HepG2 (cell line): ENCODE measurements at regions not wholly inside any gene's neighbourhood (a gene's known extent, or its start where the extent isn't known, plus 50 kb on each side); places are given as distances from the start of the nearest gene placed in this dataset.

Source experiments
- ATAC-seq: fragments of 200-7000 bp; cut with Tn5 transposase; 3 replicates; pipeline ENCODE4 v1.9.1; 2020; ENCODE audit warnings: mild to moderate bottlenecking, moderate library complexity
- BruUV-seq: library from RNA; stranded (reverse); fragments of 400-500 nt; replicated peaks from 2 replicates; lab custom pipeline; 2021; lab: Mats Ljungman, UMichigan
- CTCF ChIA-PET: fragments of 300-600 bp; formaldehyde crosslinking; extraction: SDS; loops from one replicate; lab custom pipeline; 2021; ENCODE audit warnings: low total read pairs, inconsistent platforms, low intra/inter-chr PET ratio; lab: Yijun Ruan, JAX
- POLR2A ChIA-PET: fragments of 350-600 bp; sonication (Branson Sonifier 250); formaldehyde crosslinking; loops from one replicate; lab custom pipeline; 2020; ENCODE audit warnings: antibody characterized with exemption, inconsistent platforms; lab: Yijun Ruan, JAX
- DNase-seq: peaks from one replicate; pipeline ENCODE4 v3.0.0-alpha.2; 2015; ENCODE audit warnings: low spot score
- FAIRE-seq: peaks from 3 replicates; lab custom pipeline; 2011; peaks lifted over from hg19 to GRCh38; lab: Jason Lieb, UNC
- H2AFZ ChIP-seq: one replicate; pipeline ENCODE4 v1.6.1; 2011; ENCODE audit warnings: low read length, inconsistent platforms
- H3K27ac ChIP-seq: fragments of 300-600 bp; 3 replicates; pipeline ENCODE4 v1.8.0; 2011; ENCODE audit warnings: mixed run types, mild to moderate bottlenecking, mixed read lengths, low read length, inconsistent platforms; ENCODE audit not compliant: insufficient read depth; ENCODE audit errors: extremely low read length
- H3K27me3 ChIP-seq, 2 experiments: fragments of 200-600 bp in 1 of 2; 2 replicates in 1 of 2; 3 replicates in 1 of 2; pipeline versions ENCODE4 v1.6.0 to v1.8.0; 2011; ENCODE audit warnings: low read length in 2 of 2, mild to moderate bottlenecking in 2 of 2, moderate library complexity in 2 of 2, inconsistent platforms in 1 of 2; ENCODE audit not compliant: insufficient read depth in 2 of 2, control insufficient read depth in 1 of 2
- H3K36me3 ChIP-seq, 2 experiments: fragments of 200-600 bp in 1 of 2; replicated peaks in 1 of 2; 2 replicates in 1 of 2; 3 replicates in 1 of 2; pipeline versions ENCODE4 v1.5.1 to v1.8.0; 2011; ENCODE audit warnings: low read length in 2 of 2, inconsistent platforms in 1 of 2; ENCODE audit not compliant: insufficient read depth in 2 of 2, control insufficient read depth in 1 of 2
- H3K4me1 ChIP-seq: 2 replicates; pipeline ENCODE4 v1.5.1; 2012; ENCODE audit warnings: low read length, inconsistent platforms; ENCODE audit not compliant: insufficient read depth
- H3K4me2 ChIP-seq: 2 replicates; pipeline ENCODE4 v1.6.0; 2011; ENCODE audit warnings: low read depth, low read length, inconsistent platforms
- H3K4me3 ChIP-seq, 3 experiments: fragments of 200-600 bp in 1 of 3; sonication (generic), shearing (Covaris generic) in 1 of 3; replicated peaks in 1 of 3; 2 replicates each; pipeline ENCODE4 v1.5.1; 2011 to 2016; ENCODE audit warnings: low read length in 3 of 3, inconsistent platforms in 2 of 3, low read depth in 2 of 3, mild to moderate bottlenecking in 2 of 3, control low read depth in 1 of 3, mixed read lengths in 1 of 3; ENCODE audit not compliant: insufficient read depth in 1 of 3
- H3K79me2 ChIP-seq: one replicate; pipeline ENCODE4 v1.6.1; 2011; ENCODE audit warnings: low read length, inconsistent platforms; ENCODE audit not compliant: insufficient read depth
- H3K9ac ChIP-seq: 2 replicates; pipeline ENCODE4 v1.6.0; 2011; ENCODE audit warnings: mild to moderate bottlenecking, low read depth, low read length, inconsistent platforms; ENCODE audit not compliant: insufficient read depth
- H3K9me3 ChIP-seq: 2 replicates; pipeline ENCODE4 v1.5.1; 2012; ENCODE audit warnings: mild to moderate bottlenecking, low read length
- H4K20me1 ChIP-seq: 2 replicates; pipeline ENCODE4 v1.6.0; 2011; ENCODE audit warnings: inconsistent platforms, mild to moderate bottlenecking, low read length, moderate library complexity; ENCODE audit not compliant: insufficient read depth
- BATF2 ChIP-seq: sonication (generic); formaldehyde crosslinking; IDR thresholded peaks from 2 replicates; pipeline ENCODE4 v1.8.0; 2022; ENCODE audit warnings: mild to moderate bottlenecking, missing genetic modification reagents, moderate library complexity
- ETV6 ChIP-seq: sonication (generic); formaldehyde crosslinking; conservative IDR thresholded peaks from 2 replicates; pipeline ENCODE4 v1.4.0; 2020; ENCODE audit warnings: missing genetic modification reagents
- GTF2F1 ChIP-seq: fragments of 150-350 bp; IDR thresholded peaks from 2 replicates; pipeline ENCODE4 v1.6.1; 2014; ENCODE audit warnings: low read length
- KDM1A ChIP-seq: IDR thresholded peaks from 2 replicates; pipeline ENCODE4 v1.6.1; 2016; ENCODE audit warnings: missing compliant biosample characterization
- RNF219 ChIP-seq: sonication (generic); formaldehyde crosslinking; IDR thresholded peaks from 2 replicates; pipeline ENCODE4 v1.5.0; 2020; ENCODE audit warnings: mild to moderate bottlenecking, missing genetic modification reagents
- SAFB2 ChIP-seq: sonication (generic); formaldehyde crosslinking; IDR thresholded peaks from 2 replicates; pipeline ENCODE4 v1.5.1; 2020; ENCODE audit warnings: missing genetic modification reagents, low read depth, mild to moderate bottlenecking, borderline replicate concordance
- SMAD3 ChIP-seq: sonication (generic); formaldehyde crosslinking; IDR thresholded peaks from 2 replicates; pipeline ENCODE4 v1.4.0; 2020; ENCODE audit warnings: missing genetic modification reagents
- SNAPC4 ChIP-seq: sonication (generic); formaldehyde crosslinking; IDR thresholded peaks from 2 replicates; pipeline ENCODE4 v1.4.0; 2020; ENCODE audit warnings: mild to moderate bottlenecking, missing genetic modification reagents
- SP1 ChIP-seq, 2 experiments: fragments of 450-650 bp in 1 of 2; sonication (generic) in 1 of 2; formaldehyde crosslinking in 1 of 2; IDR thresholded peaks; 2 replicates each; pipeline versions ENCODE4 v1.4.0 to v1.6.1; 2016 to 2020; ENCODE audit warnings: missing genetic modification reagents in 1 of 2
- YEATS2 ChIP-seq: sonication (generic); formaldehyde crosslinking; IDR thresholded peaks from 2 replicates; pipeline ENCODE4 v1.4.0; 2020; ENCODE audit warnings: missing genetic modification reagents, borderline replicate concordance
- ZNF558 ChIP-seq: sonication (generic); formaldehyde crosslinking; IDR thresholded peaks from 2 replicates; pipeline ENCODE4 v1.9.0; 2022; ENCODE audit warnings: mild to moderate bottlenecking, missing genetic modification reagents, borderline replicate concordance
- ZNF563 ChIP-seq: sonication (generic); formaldehyde crosslinking; IDR thresholded peaks from 2 replicates; pipeline ENCODE4 v1.8.0; 2022; ENCODE audit warnings: mild to moderate bottlenecking, moderate library complexity, missing genetic modification reagents
- ZNF576 ChIP-seq: sonication (generic); formaldehyde crosslinking; IDR thresholded peaks from 2 replicates; pipeline ENCODE4 v1.4.0; 2020; ENCODE audit warnings: mild to moderate bottlenecking, missing genetic modification reagents
- ZNF773 ChIP-seq: sonication (generic); formaldehyde crosslinking; IDR thresholded peaks from 2 replicates; pipeline ENCODE4 v1.4.0; 2020; ENCODE audit warnings: missing genetic modification reagents, borderline replicate concordance
- WGBS: methylation state at CpG from one replicate; pipeline ENCODE4 v1.1.6; 2017; ENCODE audit warnings: low lambda C conversion rate; 5-methylcytosine and 5-hydroxymethylcytosine counted together
- in situ Hi-C: cut with HindIII; loops from 2 replicates; pipeline ENCODE4 v1.10.0; 2017; ENCODE audit warnings: low pct_unique_long_range_greater_than_20kb; ENCODE audit not compliant: extremely low pct_ligation_motif_present
- intact Hi-C: fragments of 100-400 bp; cut with micrococcal nuclease; formaldehyde crosslinking; loops from one replicate; pipeline ENCODE4 v1.10.0; 2022; ENCODE audit not compliant: unreplicated experiment

- no peak for TF ChIP-seq SNAPC4 (CRISPR knock-in tag)
- no peak for TF ChIP-seq YEATS2 (CRISPR knock-in tag)
Observed at GRCh38 chr16:86365513-86366273, 144.6 kb upstream of the FOXF1 start (continued).

- no peak overlapping the region for H2AFZ ChIP-seq
- no peak overlapping the region for H3K4me2 ChIP-seq
- in situ Hi-C loops, result no loop called here
- H4K20me1 ChIP-seq, result no peaks in the 10 kb centered on the region
- H3K4me3 ChIP-seq, result no peak overlapping the region
- no TSS peak for BruUV-seq
- peaks cover 2 to 61% of the 10 kb centered on the region in 2 experiments; a peak in 4 of 5 replicates for H3K27me3 ChIP-seq
- no peaks in the 10 kb centered on the region for H3K4me1 ChIP-seq
- no peak for DNase-seq
- FAIRE-seq, result no peak
- no peaks in the 10 kb centered on the region for H3K9me3 ChIP-seq
- POLR2A ChIA-PET, result no interaction called here
- CTCF ChIA-PET, result no interaction called here
- no peak overlapping the region for H3K9ac ChIP-seq
- ATAC-seq, result no peak
- WGBS, result 2% methylated on average over 1 of the region's 1 CpG
- no peaks in the 10 kb centered on the region for H3K36me3 ChIP-seq
- intact Hi-C loops, result no loop called here
- no peak overlapping the region for H3K27ac ChIP-seq
- H3K79me2 ChIP-seq, result no peaks in the 10 kb centered on the region
- TF ChIP-seq BATF2, result no peak
- no peak for TF ChIP-seq ZNF563 (CRISPR knock-in tag)
- no peak for TF ChIP-seq RNF219 (CRISPR knock-in tag)
- TF ChIP-seq ZNF576 (CRISPR knock-in tag), result no peak
- no peak for TF ChIP-seq ZNF773 (CRISPR knock-in tag)
- no peak for TF ChIP-seq SAFB2 (CRISPR knock-in tag)
- TF ChIP-seq ETV6, result no peak
- TF ChIP-seq KDM1A (CRISPR knock-in tag), result no peak
- TF ChIP-seq SMAD3 (CRISPR knock-in tag), result no peak
- TF ChIP-seq SP1 (IDR thresholded peaks at IDR 0.05), result no peak
- no peak for TF ChIP-seq SP1 (CRISPR knock-in tag; IDR thresholded peaks at IDR 0.05)
- no peak for TF ChIP-seq ZNF558 (CRISPR knock-in tag)
- no peak for TF ChIP-seq GTF2F1
Observed at GRCh38 chr16:86366481-86366880, 143.8 kb upstream of the FOXF1 start.
